ENCODE measurements at regions not wholly inside any gene's neighbourhood (a gene's known extent, or its start where the extent isn't known, plus 50 kb on each side); places are given as distances from the start of the nearest gene placed in this dataset.

- TF ChIP-seq CTCF (IDR thresholded peaks at IDR 0.05) (no peak), POLR2A (IDR thresholded peaks at IDR 0.05) (no peak)
Observed at GRCh38 chr5:9977070-9977469, 272.6 kb downstream of the ATPSCKMT start.

All from uterus (tissue), 2 donors.